Heart left ventricle (tissue), 16 donors: ENCODE measurements at regions not wholly inside any gene's neighbourhood (a gene's known extent, or its start where the extent isn't known, plus 50 kb on each side); places are given as distances from the start of the nearest gene placed in this dataset.
A peak's percentile ranks its signal among the peaks of the same experiment; 100 is the strongest.

ENCODE experiments used
- ATAC-seq, 4 donors: fragments of 200-7000 bp; cut with Tn5 transposase; one replicate each; pipeline ENCODE4 v1.9.1; 2020 to 2022; ENCODE audit warnings: moderate library complexity in 4 of 4, mild to moderate bottlenecking in 3 of 4, moderate number of reproducible peaks in 1 of 4
- DNase-seq, 5 donors: peaks; one replicate each; pipeline ENCODE4 v3.0.0-alpha.2; 2020
- H3K27ac ChIP-seq, 12 donors: fragments of 200-600 bp; sonication (generic) in 4 of 12; one replicate each; pipeline versions ENCODE4 v1.5.0 to v1.8.0; 2016 to 2022; ENCODE audit warnings: mild to moderate bottlenecking in 2 of 12
- H3K27me3 ChIP-seq, 9 donors: fragments of 200-600 bp; sonication (generic) in 2 of 9; one replicate each; pipeline versions ENCODE4 v1.5.1 to v1.8.0; 2016 to 2022; ENCODE audit warnings: mild to moderate bottlenecking in 3 of 9
- H3K36me3 ChIP-seq, 9 donors: fragments of 200-600 bp; sonication (generic) in 2 of 9; one replicate each; pipeline versions ENCODE4 v1.5.0 to v1.8.0; 2018 to 2022; ENCODE audit warnings: mild to moderate bottlenecking in 2 of 9
- H3K4me1 ChIP-seq, 12 donors: fragments of 200-600 bp; sonication (generic) in 4 of 12; one replicate each; pipeline versions ENCODE4 v1.5.0 to v1.8.0; 2016 to 2022; ENCODE audit warnings: mild to moderate bottlenecking in 3 of 12
- H3K4me3 ChIP-seq, 12 donors: fragments of 200-600 bp; sonication (generic) in 4 of 12; one replicate each; pipeline versions ENCODE4 v1.5.0 to v1.8.0; 2017 to 2022; ENCODE audit warnings: mild to moderate bottlenecking in 9 of 12, moderate library complexity in 4 of 12
- H3K9me3 ChIP-seq, 12 donors: fragments of 200-600 bp; sonication (generic) in 4 of 12; one replicate each; pipeline versions ENCODE4 v1.5.0 to v1.8.0; 2016 to 2022; ENCODE audit warnings: mild to moderate bottlenecking in 1 of 12
- CTCF ChIP-seq, 12 donors: fragments of 200-600 bp; sonication (generic) in 4 of 12; IDR thresholded peaks; one replicate each; pipeline versions ENCODE4 v1.5.0 to v1.8.0; 2018 to 2022; ENCODE audit warnings: antibody characterized with exemption in 12 of 12, mild to moderate bottlenecking in 5 of 12
- POLR2A ChIP-seq, 2 donors: fragments of 450-650 bp; IDR thresholded peaks; one replicate each; pipeline ENCODE4 v1.6.1; 2017; ENCODE audit warnings: antibody characterized with exemption in 2 of 2, mild to moderate bottlenecking in 2 of 2, moderate library complexity in 2 of 2
- WGBS, 4 donors: extraction: QIAGEN DNeasy Blood & Tissue Kit in 2 of 4; methylation state at CpG; one replicate each; pipeline versions ENCODE4 v1.1.5 to v1.1.7; 2013 to 2018; 5-methylcytosine and 5-hydroxymethylcytosine counted together
- intact Hi-C, 10 donors: fragments of 100-400 bp; cut with DNase I; formaldehyde crosslinking; loops; one replicate each; pipeline versions ENCODE4 v1.11.1 to v1.14.2; 2022
- donor health status: ischemic (EF 13 %, LVEDD 7.1; RV severe dilation, severe dysfunction).
- donor health status: healthy with polysubstance abuse.
- donor health status: DM: no; HTN: yes; CAD: no.
- donor health status: DM: no; HTN: no; CAD: no.
- donor health status: ischemic (EF 25% LVEDD 6.9; RV normal size, moderate dysfunction).
- donor health status: ischemic (EF 25% LVEDD 5.7; RV mildly dilated, moderate dysfunction).
- donor health status: healthy.
- donor health status: DM: yes; HTN: yes; CAD: no.
- donor health status: ischemic (EF 35%, LVEDD 5.7; RV mildly dilated, moderate dysfunction).
- donor health status: nonischemic (EF 11% LVEDD 7.7; RV severe dilation, severe dysfunction).
- donor health status: DM: yes; HTN: yes; CAD: no.
- donor health status: PGD.
- donor health status: ischemic (EF 29% LVEDD 5.4; RV normal size, mild dysfunction).
- donor health status: nonischemic (EF 23%, LVEDD 6.1; RV moderate dilation, normal function).

GRCh38 chr10:118850418-118851061, 95.8 kb upstream of the CACUL1 start:
- H3K9me3 ChIP-seq = no peaks in the 10 kb centered on the region
- H3K4me3 ChIP-seq = no peak overlapping the region
- ATAC-seq (no peak), DNase-seq (peak; percentile 41 to 85 (median 51))
- H3K27me3 ChIP-seq = no peaks in the 10 kb centered on the region
- intact Hi-C loops = loop anchor here in 1 of 10 donors (5.0 kb wide), 1 partner anchor 283 kb away; no protein-coding TSS in a partner anchor
- no peak overlapping the region for H3K27ac ChIP-seq
- H3K4me1 ChIP-seq = peaks cover 0 to 12% (median 0%) of the 10 kb centered on the region in 12 donors
- no peaks in the 10 kb centered on the region for H3K36me3 ChIP-seq
- peak; percentile 31 to 62 (median 49) for TF ChIP-seq CTCF (IDR thresholded peaks at IDR 0.05)
- no peak for TF ChIP-seq POLR2A (IDR thresholded peaks at IDR 0.05)
- 24 to 53% (median 37%) methylated on average over 3 of the region's 3 CpGs for WGBS, 4 donors

- 90 to 91% (median 91%) methylated on average over 9 of the region's 9 CpGs for WGBS, 4 donors
Measured at GRCh38 chr10:118851062-118852035, 96.6 kb upstream of the CACUL1 start.

GRCh38 chr10:118853916-118854315, 99.1 kb upstream of the CACUL1 start:
- intact Hi-C loops = loop anchor here in 1 of 10 donors (5.0 kb wide), 1 partner anchor 287 kb away; no protein-coding TSS in a partner anchor
- Histone ChIP-seq H3K27me3 (no peaks in the 10 kb centered on the region), H3K4me1 (peaks cover 0 to 10% (median 0%) of the 10 kb centered on the region in 12 donors), H3K4me3 (no peak overlapping the region), H3K36me3 (no peaks in the 10 kb centered on the region), H3K27ac (no peak overlapping the region), H3K9me3 (no peaks in the 10 kb centered on the region)
- 79 to 98% (median 94%) methylated on average over 6 of the region's 6 CpGs for WGBS, 4 donors
- DNase-seq (no peak), ATAC-seq (no peak)
- no peak for TF ChIP-seq POLR2A (IDR thresholded peaks at IDR 0.05)
- TF ChIP-seq CTCF (IDR thresholded peaks at IDR 0.05) = no peak

More at GRCh38 chr10:118851062-118852035, 96.6 kb upstream of the CACUL1 start:
- TF ChIP-seq POLR2A (IDR thresholded peaks at IDR 0.05) = no peak
- no peak for TF ChIP-seq CTCF (IDR thresholded peaks at IDR 0.05)
- DNase-seq = no peak
- ATAC-seq = peak in 1 of 4 donors; percentile 36
- H3K36me3 ChIP-seq = no peaks in the 10 kb centered on the region
- intact Hi-C loops = loop anchor here in 1 of 10 donors (5.0 kb wide), 1 partner anchor 284 kb away; no protein-coding TSS in a partner anchor
- H3K9me3 ChIP-seq = no peaks in the 10 kb centered on the region
- peaks cover 0 to 10% (median 0%) of the 10 kb centered on the region in 12 donors for H3K4me1 ChIP-seq
- H3K27me3 ChIP-seq = no peaks in the 10 kb centered on the region
- H3K4me3 ChIP-seq = no peak overlapping the region
- no peak overlapping the region for H3K27ac ChIP-seq

DNA sequence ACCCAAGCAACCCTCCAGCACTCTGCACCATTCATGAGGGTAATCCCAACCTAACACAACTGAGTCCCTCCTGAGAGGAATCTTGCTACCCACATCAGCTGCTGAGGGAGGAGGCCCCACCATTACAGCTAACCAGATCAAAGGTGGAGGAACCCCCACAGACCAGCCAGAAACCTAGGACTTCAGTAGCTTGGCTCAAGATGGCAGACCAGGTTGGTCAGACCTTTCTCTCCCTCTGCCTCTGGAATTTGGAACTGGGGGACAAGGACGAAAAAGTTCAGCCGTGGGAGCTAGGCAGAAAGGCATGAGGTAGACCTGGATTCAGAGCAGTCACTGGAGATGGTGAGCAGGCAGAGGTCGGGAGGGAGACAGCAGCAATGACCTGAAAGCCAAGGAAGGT, 101.3 kb upstream of the CACUL1 start:
- DNase-seq (no peak), ATAC-seq (no peak)
- WGBS, 4 donors = 85 to 92% (median 86%) methylated on average over 3 of the region's 3 CpGs
- Histone ChIP-seq H3K27me3 (no peaks in the 10 kb centered on the region), H3K36me3 (no peaks in the 10 kb centered on the region), H3K9me3 (no peaks in the 10 kb centered on the region), H3K4me1 (peaks cover 0 to 10% (median 0%) of the 10 kb centered on the region in 12 donors), H3K27ac (no peak overlapping the region), H3K4me3 (no peak overlapping the region)
- TF ChIP-seq POLR2A (IDR thresholded peaks at IDR 0.05) (no peak), CTCF (IDR thresholded peaks at IDR 0.05) (no peak)
- intact Hi-C loops = no loop called here
